Stimulated activated CD8-positive, alpha-beta memory T cell treated with anti-CD3 and anti-CD28 coated beads, Interleukin-15, amount 100 ng/mL, for 24 hours (primary cell): ENCODE measurements at regions not wholly inside any gene's neighbourhood (a gene's known extent, or its start where the extent isn't known, plus 50 kb on each side); places are given as distances from the start of the nearest gene placed in this dataset.

Source experiments
- DNase-seq: peaks from one replicate; pipeline ENCODE4 v3.0.0-alpha.2; 2020; ENCODE audit warnings: low read depth

- DNase-seq, result no peak
Observed at GRCh38 chr6:14661691-14662090, 544.1 kb downstream of the CD83 start.

- no peak for DNase-seq
Observed at GRCh38 chr6:14664112-14664601, 546.6 kb downstream of the CD83 start.

- no peak for DNase-seq
Observed at GRCh38 chr6:14664621-14665315, 547.2 kb downstream of the CD83 start.

GRCh38 chr6:14665827-14666724, 548.5 kb downstream of the CD83 start:
- no peak for DNase-seq

- DNase-seq, result no peak
Observed at GRCh38 chr6:14670806-14671205, 553.2 kb downstream of the CD83 start.

- no peak for DNase-seq
Observed at GRCh38 chr6:14671261-14671681, 553.7 kb downstream of the CD83 start.

- no peak for DNase-seq
Observed at GRCh38 chr6:14671937-14672336, 554.4 kb downstream of the CD83 start.

- no peak for DNase-seq
Observed at GRCh38 chr6:14673201-14673600, 555.6 kb downstream of the CD83 start.

- no peak for DNase-seq
Observed at GRCh38 chr6:14674458-14674857, 556.9 kb downstream of the CD83 start.

GRCh38 chr6:14674867-14675648, 557.5 kb downstream of the CD83 start:
- no peak for DNase-seq

- no peak for DNase-seq
Observed at GRCh38 chr6:14676064-14676463, 558.5 kb downstream of the CD83 start.

GRCh38 chr6:14676977-14677781, 559.6 kb downstream of the CD83 start:
- no peak for DNase-seq

- no peak for DNase-seq
Observed at GRCh38 chr6:14681699-14682487, 564.0 kb upstream of the JARID2 start.

GRCh38 chr6:14682812-14683211, 563.1 kb upstream of the JARID2 start:
- no peak for DNase-seq

GRCh38 chr6:14689639-14690038, 556.2 kb upstream of the JARID2 start:
- DNase-seq, result no peak

GRCh38 chr6:14690120-14691056, 555.5 kb upstream of the JARID2 start:
- DNase-seq, result no peak

GRCh38 chr6:14692208-14692607, 553.7 kb upstream of the JARID2 start:
- DNase-seq, result no peak

GRCh38 chr6:14693301-14694192, 552.3 kb upstream of the JARID2 start:
- DNase-seq, result no peak
